BE2C (cell line): ENCODE measurements at regions not wholly inside any gene's neighbourhood (a gene's known extent, or its start where the extent isn't known, plus 50 kb on each side); places are given as distances from the start of the nearest gene placed in this dataset.
"Not testable (repeated sequence)": the region's sequence is repeated elsewhere in the genome, so short reads cannot be mapped to it uniquely, and the experiment has no call there.

Source experiments
- DNase-seq: peaks from one replicate; pipeline ENCODE4 v3.0.0-alpha.2; 2020
- H3K27me3 ChIP-seq: fragments of 250-450 bp; sonication (Bioruptor Pico); 2 replicates; pipeline ENCODE4 v1.5.1; 2020; ENCODE audit warnings: mild to moderate bottlenecking
- H3K36me3 ChIP-seq: fragments of 250-450 bp; sonication (Bioruptor Pico); 2 replicates; pipeline ENCODE4 v1.5.1; 2020; ENCODE audit warnings: mild to moderate bottlenecking
- H3K4me1 ChIP-seq: fragments of 250-450 bp; sonication (Bioruptor Pico); 2 replicates; pipeline ENCODE4 v1.5.1; 2020
- H3K4me3 ChIP-seq: 2 replicates; pipeline ENCODE4 v1.5.1; 2011; ENCODE audit warnings: low read depth, low read length
- H3K9me3 ChIP-seq: fragments of 250-450 bp; sonication (Bioruptor Pico); 2 replicates; pipeline ENCODE4 v1.5.1; 2020
- TF ChIP-seq, protein P1 (sequence below): IDR thresholded peaks from 2 replicates; pipeline ENCODE4 v1.5.1; 2012; ENCODE audit warnings: mild to moderate bottlenecking, low read depth, low read length

DNA sequence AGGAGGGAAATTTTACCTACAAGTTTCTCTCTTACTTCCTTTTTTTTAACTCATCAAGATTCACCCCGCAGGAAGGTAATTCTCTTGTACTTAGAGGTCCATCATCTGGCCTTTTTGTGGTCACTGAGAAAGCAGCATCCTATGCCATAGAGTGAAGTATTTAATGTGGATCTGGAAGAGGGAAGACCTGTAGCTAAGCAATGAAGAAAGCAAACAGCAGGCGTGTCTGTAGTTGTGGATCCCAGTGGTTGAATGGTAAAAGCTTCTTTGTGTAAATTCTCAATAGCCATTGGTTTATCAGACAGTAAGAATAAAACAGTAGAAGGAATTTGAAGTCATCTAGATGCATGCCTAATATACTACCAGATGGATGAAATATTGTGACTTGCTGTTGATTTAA lies 196.4 kb downstream of the ANKRD7 start:
- Histone ChIP-seq H3K36me3 (no peaks in the 10 kb centered on the region), H3K9me3 (no peaks in the 10 kb centered on the region), H3K27me3 (no peaks in the 10 kb centered on the region), H3K4me1 (no peaks in the 10 kb centered on the region), H3K4me3 (no peak overlapping the region)
- TF ChIP-seq, protein P1, sequence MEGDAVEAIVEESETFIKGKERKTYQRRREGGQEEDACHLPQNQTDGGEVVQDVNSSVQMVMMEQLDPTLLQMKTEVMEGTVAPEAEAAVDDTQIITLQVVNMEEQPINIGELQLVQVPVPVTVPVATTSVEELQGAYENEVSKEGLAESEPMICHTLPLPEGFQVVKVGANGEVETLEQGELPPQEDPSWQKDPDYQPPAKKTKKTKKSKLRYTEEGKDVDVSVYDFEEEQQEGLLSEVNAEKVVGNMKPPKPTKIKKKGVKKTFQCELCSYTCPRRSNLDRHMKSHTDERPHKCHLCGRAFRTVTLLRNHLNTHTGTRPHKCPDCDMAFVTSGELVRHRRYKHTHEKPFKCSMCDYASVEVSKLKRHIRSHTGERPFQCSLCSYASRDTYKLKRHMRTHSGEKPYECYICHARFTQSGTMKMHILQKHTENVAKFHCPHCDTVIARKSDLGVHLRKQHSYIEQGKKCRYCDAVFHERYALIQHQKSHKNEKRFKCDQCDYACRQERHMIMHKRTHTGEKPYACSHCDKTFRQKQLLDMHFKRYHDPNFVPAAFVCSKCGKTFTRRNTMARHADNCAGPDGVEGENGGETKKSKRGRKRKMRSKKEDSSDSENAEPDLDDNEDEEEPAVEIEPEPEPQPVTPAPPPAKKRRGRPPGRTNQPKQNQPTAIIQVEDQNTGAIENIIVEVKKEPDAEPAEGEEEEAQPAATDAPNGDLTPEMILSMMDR = no peak
- no peak for DNase-seq

DNA sequence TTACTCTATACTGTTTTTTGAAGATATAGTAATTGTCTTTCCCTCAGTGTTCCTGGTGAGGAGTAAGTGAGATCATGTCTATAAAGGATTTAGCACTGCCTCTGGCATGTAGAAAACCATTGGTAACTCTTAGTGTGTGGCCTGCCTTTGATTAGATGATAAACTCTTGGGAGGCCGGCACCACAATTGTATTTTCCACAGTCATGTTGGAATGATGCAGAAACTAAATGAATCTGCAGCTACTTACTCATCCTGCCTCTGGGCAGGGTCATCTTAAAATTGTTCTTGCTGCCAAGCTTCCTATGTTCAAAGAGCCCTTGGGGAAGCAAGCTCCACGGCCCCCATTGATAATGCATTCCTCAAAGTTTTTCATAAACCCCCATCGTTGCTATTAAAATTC lies 204.6 kb downstream of the ANKRD7 start:
- H3K4me1 ChIP-seq = no peaks in the 10 kb centered on the region
- no peaks in the 10 kb centered on the region for H3K27me3 ChIP-seq
- no peak overlapping the region for H3K4me3 ChIP-seq
- H3K9me3 ChIP-seq = no peaks in the 10 kb centered on the region; the same call in 1 of the 2 replicates
- H3K36me3 ChIP-seq = no peaks in the 10 kb centered on the region
- no peak for DNase-seq
- TF ChIP-seq, protein P1 = no peak

DNA sequence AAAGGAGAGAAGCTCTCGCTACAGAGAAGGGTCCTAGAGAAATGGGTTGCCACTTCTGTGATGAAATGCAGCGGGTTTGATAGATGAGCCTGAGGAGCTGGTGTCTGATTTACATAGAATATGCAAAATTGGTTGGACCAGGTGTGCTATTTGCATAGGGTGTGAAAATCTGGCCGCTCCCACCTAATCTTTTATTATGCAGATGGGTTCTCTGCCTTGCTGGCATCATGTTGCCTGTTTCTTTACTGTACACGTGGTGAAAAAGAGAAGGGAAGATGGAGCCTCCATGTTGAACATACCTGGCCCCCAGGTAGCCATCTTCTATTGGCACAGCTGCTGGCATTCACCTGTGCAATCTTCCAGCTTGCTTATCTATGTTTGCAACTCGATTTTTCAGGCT lies 212.2 kb downstream of the ANKRD7 start:
- DNase-seq = no peak
- H3K9me3 ChIP-seq = no peaks in the 10 kb centered on the region; the same call in 1 of the 2 replicates

DNA sequence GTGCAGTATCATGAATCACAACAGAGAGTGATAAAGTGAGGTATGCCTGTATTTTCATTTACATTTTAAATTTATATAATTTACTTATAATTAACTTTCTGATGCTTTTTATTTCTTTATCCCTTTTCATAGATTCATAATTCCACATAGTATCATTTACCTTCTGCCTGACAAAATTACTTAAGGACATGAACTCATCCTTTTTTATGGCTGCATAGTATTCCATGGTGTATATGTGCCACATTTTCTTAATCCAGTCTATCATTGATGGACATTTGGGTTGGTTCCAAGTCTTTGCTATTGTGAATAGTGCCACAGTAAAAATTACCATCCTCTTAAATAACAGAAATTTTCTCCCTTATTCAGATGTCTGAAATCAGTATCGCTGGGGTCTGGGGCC lies 224.5 kb downstream of the ANKRD7 start:
- H3K4me1 ChIP-seq, H3K4me3 ChIP-seq, H3K27me3 ChIP-seq, H3K9me3 ChIP-seq, H3K36me3 ChIP-seq, DNase-seq: not testable (repeated sequence)

More for the DNA sequence above, 212.2 kb downstream of the ANKRD7 start:
- no peaks in the 10 kb centered on the region for H3K27me3 ChIP-seq
- no peaks in the 10 kb centered on the region for H3K36me3 ChIP-seq
- H3K4me3 ChIP-seq = no peak overlapping the region
- TF ChIP-seq, protein P1 = no peak
- no peaks in the 10 kb centered on the region for H3K4me1 ChIP-seq

DNA sequence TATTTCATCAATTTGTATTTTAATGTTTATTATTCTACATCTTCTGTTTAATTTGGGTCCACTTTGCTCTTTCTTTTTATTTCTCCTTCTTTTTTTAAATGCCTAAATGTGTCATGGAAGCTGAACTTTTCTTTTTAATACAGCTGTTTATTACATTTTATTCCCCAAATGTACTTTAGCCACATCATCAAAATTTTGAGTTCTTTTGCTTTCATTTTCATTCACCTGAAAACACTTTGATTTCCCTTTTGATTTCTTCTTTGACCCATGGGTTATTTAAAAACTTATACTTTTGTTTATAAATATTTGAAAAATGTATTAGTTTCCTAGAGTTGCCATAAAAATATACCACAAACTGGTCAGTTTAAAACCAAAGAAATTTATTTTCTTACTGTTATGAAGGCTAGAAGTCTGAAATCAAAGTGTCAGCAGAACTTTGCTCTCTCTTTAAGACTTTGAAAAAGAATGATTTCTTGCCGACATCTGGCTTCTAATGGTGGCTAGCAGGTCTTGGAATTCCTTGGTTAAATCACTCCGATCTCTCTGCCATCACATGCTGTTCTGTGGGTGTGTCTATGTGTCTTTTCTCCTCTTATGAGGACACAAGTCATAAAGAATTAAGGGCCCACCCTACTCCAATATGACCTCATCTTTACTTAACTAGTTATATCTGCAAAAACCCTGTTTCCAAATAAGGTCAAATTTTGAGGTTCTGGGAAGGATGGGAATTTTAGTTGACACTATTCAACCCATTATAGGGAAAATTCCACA lies 225.5 kb downstream of the ANKRD7 start:
- no peaks in the 10 kb centered on the region for H3K4me1 ChIP-seq
- H3K9me3 ChIP-seq = no peaks in the 10 kb centered on the region
- no peaks in the 10 kb centered on the region for H3K27me3 ChIP-seq
- DNase-seq = no peak
- no peak overlapping the region for H3K4me3 ChIP-seq
- no peaks in the 10 kb centered on the region for H3K36me3 ChIP-seq
- TF ChIP-seq, protein P1 = no peak

DNA sequence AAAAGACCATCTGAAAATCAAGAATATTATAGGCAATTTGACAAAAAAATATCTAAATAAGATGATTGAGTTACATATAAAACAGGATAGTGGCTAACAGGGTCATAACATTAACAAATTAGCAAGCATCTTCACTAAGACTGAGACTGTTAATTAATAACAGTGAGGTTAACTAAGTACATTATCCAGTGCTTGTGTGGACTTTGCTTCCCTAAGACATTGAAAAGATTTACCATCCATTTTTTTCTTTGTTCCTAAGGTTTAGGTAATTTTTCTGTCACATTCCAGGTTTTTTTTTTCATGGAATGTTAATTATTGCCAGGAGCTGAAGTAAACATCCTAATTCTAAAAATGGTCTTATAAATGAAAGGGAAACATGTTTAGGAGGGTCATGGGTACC lies 227.6 kb downstream of the ANKRD7 start:
- H3K4me3 ChIP-seq = no peak overlapping the region
- DNase-seq = no peak
- TF ChIP-seq, protein P1 = no peak

More for the DNA sequence above, 227.6 kb downstream of the ANKRD7 start:
- no peaks in the 10 kb centered on the region for H3K4me1 ChIP-seq
- no peaks in the 10 kb centered on the region for H3K27me3 ChIP-seq
- H3K36me3 ChIP-seq = no peaks in the 10 kb centered on the region
- H3K9me3 ChIP-seq = no peaks in the 10 kb centered on the region
